ENCODE measurements at regions not wholly inside any gene's neighbourhood (a gene's known extent, or its start where the extent isn't known, plus 50 kb on each side); places are given as distances from the start of the nearest gene placed in this dataset.

- H3K4me3 ChIP-seq: no peak overlapping the region
- Mint-ChIP-seq H3K4me1 (no peaks in the 10 kb centered on the region), H3K36me3 (ENCODE audit: low read depth) (no peaks in the 10 kb centered on the region), H3K27ac (no peak overlapping the region), H3K9me3 (no peaks in the 10 kb centered on the region), H3K4me3 (no peak overlapping the region), H3K27me3 (ENCODE audit: insufficient read depth, low read depth, poor library complexity) (no peaks in the 10 kb centered on the region)
- TF ChIP-seq EZH2phosphoT487 (IDR thresholded peaks at IDR 0.05; ENCODE audit: unreplicated experiment): no peak
- no peak for TF ChIP-seq CTCF (conservative IDR thresholded peaks at IDR 0.05; ENCODE audit: low read depth in 2 of 2)
- no peak for TF ChIP-seq ZNF331 (CRISPR knock-in tag; IDR thresholded peaks at IDR 0.05; ENCODE audit: low read depth)
- no peak for TF ChIP-seq ZNF114 (CRISPR knock-in tag; IDR thresholded peaks at IDR 0.05)
- no peak for TF ChIP-seq STAT1 (IDR thresholded peaks at IDR 0.05; ENCODE audit: unreplicated experiment)
- TF ChIP-seq POLR2AphosphoS5 (IDR thresholded peaks at IDR 0.05; ENCODE audit: low read depth): no peak
- TF ChIP-seq ZNF462 (CRISPR knock-in tag; IDR thresholded peaks at IDR 0.05): no peak
- TF ChIP-seq JUNB (IDR thresholded peaks at IDR 0.05; ENCODE audit: unreplicated experiment): no peak
- no peak for TF ChIP-seq EZH2 (IDR thresholded peaks at IDR 0.05; ENCODE audit: low read depth, unreplicated experiment)
- TF ChIP-seq NANOG (IDR thresholded peaks at IDR 0.05; ENCODE audit: borderline replicate concordance): no peak
- TF ChIP-seq CREB1 (CRISPR knock-in tag; IDR thresholded peaks at IDR 0.05; ENCODE audit: low read depth): no peak
- TF ChIP-seq REST (IDR thresholded peaks at IDR 0.05; ENCODE audit: unreplicated experiment): no peak
- no peak for TF ChIP-seq ETS1 (IDR thresholded peaks at IDR 0.05)
- H4K20me1 ChIP-seq (replicated peaks; ENCODE audit: insufficient read depth): no peaks in the 10 kb centered on the region
- H3K4me1 ChIP-seq (ENCODE audit: insufficient read depth): no peaks in the 10 kb centered on the region
- no peaks in the 10 kb centered on the region for H3K27me3 ChIP-seq (ENCODE audit: insufficient read depth)
- H3K27ac ChIP-seq (ENCODE audit: low read depth): no peak overlapping the region
- ATAC-seq: no peak
- H3F3A ChIP-seq (replicated peaks; ENCODE audit: low read depth): no peaks in the 10 kb centered on the region
- H2AFZ ChIP-seq: no peak overlapping the region; the same call in 1 of the 2 replicates
- H3K4me2 ChIP-seq: no peak overlapping the region
- no peaks in the 10 kb centered on the region for H3K79me2 ChIP-seq (replicated peaks; ENCODE audit: insufficient read depth)
- no peaks in the 10 kb centered on the region for H3K9me2 ChIP-seq (ENCODE audit: insufficient read depth)
- H3K36me3 ChIP-seq (ENCODE audit: insufficient read depth): no peaks in the 10 kb centered on the region
- DNase-seq (ENCODE audit: low spot score): no peak
These were observed 425.5 kb downstream of the TENT5A start for GRCh38 chr6:81326881-81327561.

Measured in GM23338 (cell line).